HepG2 (cell line): ENCODE measurements at regions not wholly inside any gene's neighbourhood (a gene's known extent, or its start where the extent isn't known, plus 50 kb on each side); places are given as distances from the start of the nearest gene placed in this dataset.
A peak's percentile ranks its signal among the peaks of the same experiment; 100 is the strongest.

Experiments
- CEBPB ChIP-seq: IDR thresholded peaks from 2 replicates; pipeline ENCODE4 v1.6.1; 2011; ENCODE audit warnings: low read depth, low read length, improper control_type of control experiment, borderline replicate concordance
- PHF20 ChIP-seq: sonication (generic); formaldehyde crosslinking; IDR thresholded peaks from 2 replicates; pipeline ENCODE4 v1.5.0; 2020; ENCODE audit warnings: mild to moderate bottlenecking, missing genetic modification reagents
- PHF8 ChIP-seq: sonication (generic); formaldehyde crosslinking; IDR thresholded peaks from 2 replicates; pipeline ENCODE4 v1.5.0; 2020; ENCODE audit warnings: missing genetic modification reagents
- ZBTB21 ChIP-seq: sonication (generic); formaldehyde crosslinking; IDR thresholded peaks from 2 replicates; pipeline ENCODE4 v1.4.0; 2020; ENCODE audit warnings: missing genetic modification reagents
- TF ChIP-seq, protein P1 (sequence below): sonication (generic); formaldehyde crosslinking; conservative IDR thresholded peaks from 2 replicates; pipeline ENCODE4 v1.4.0; 2020; ENCODE audit warnings: missing genetic modification reagents

DNA sequence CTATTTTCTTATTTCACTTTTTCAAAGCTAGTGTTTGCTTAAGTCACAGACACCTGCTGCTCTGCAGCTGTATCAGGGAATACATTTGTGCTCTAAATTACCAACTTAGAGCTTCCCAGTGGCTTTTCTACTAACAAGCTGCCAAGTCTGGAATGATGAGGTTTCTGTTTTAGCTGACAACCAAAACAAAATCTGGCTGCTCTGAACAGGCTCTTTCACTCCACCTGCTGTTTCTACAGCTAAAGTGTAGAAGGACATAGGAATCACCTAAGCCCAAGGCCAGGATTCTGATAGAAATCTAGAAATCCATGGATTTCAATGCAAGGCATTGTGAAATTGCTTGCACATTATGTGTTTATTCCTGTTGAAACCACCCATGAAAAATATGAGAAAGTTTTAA lies 201.2 kb downstream of the SUCLG1 start:
- TF ChIP-seq, protein P1, sequence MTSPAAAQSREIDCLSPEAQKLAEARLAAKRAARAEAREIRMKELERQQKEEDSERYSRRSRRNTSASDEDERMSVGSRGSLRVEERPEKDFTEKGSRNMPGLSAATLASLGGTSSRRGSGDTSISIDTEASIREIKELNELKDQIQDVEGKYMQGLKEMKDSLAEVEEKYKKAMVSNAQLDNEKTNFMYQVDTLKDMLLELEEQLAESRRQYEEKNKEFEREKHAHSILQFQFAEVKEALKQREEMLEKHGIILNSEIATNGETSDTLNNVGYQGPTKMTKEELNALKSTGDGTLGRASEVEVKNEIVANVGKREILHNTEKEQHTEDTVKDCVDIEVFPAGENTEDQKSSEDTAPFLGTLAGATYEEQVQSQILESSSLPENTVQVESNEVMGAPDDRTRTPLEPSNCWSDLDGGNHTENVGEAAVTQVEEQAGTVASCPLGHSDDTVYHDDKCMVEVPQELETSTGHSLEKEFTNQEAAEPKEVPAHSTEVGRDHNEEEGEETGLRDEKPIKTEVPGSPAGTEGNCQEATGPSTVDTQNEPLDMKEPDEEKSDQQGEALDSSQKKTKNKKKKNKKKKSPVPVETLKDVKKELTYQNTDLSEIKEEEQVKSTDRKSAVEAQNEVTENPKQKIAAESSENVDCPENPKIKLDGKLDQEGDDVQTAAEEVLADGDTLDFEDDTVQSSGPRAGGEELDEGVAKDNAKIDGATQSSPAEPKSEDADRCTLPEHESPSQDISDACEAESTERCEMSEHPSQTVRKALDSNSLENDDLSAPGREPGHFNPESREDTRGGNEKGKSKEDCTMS (CRISPR knock-in tag), result no peak
- TF ChIP-seq CEBPB, result 0 out of 2 replicates have a peak, but pooled peaks have one; percentile 17
- TF ChIP-seq PHF20, result no peak
- TF ChIP-seq PHF8 (CRISPR knock-in tag), result no peak
- TF ChIP-seq ZBTB21 (CRISPR knock-in tag), result no peak
